Occipital lobe (tissue), 1 donor: ENCODE measurements at regions not wholly inside any gene's neighbourhood (a gene's known extent, or its start where the extent isn't known, plus 50 kb on each side); places are given as distances from the start of the nearest gene placed in this dataset.

Experiments used
- DNase-seq: peaks from one replicate; lab custom pipeline; 2025; lab: John Stamatoyannopoulos, UW

DNA sequence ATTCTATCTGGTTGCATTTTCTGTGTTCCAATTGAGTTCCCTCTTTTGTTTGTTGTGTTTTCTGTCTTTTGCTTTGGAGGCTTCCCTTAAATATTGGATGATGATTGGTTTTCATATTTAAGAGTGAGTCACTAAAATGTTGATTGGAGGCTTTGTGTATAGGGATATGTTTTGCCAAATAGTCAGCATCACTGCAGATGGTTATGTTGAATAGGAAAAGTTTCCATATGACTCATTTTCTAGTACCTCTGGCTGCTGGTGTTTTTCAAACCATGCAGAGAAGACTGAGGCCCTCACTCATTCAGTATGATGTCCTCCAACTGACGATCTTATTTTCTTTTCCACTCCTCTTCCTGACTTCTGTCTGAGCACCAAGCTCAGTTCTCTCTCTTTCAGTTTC is 1290.0 kb downstream of the EFNA5 start:
- DNase-seq = no peak

- DNase-seq = no peak
These were observed 1294.2 kb downstream of the EFNA5 start for GRCh38 chr5:106376522-106376921.

GRCh38 chr5:106374956-106375355 is 1295.8 kb downstream of the EFNA5 start:
- DNase-seq = no peak

- no peak for DNase-seq
These were observed 1302.7 kb downstream of the EFNA5 start for GRCh38 chr5:106368021-106368420.

GRCh38 chr5:106367281-106367680 is 1303.5 kb downstream of the EFNA5 start:
- DNase-seq = no peak

DNA sequence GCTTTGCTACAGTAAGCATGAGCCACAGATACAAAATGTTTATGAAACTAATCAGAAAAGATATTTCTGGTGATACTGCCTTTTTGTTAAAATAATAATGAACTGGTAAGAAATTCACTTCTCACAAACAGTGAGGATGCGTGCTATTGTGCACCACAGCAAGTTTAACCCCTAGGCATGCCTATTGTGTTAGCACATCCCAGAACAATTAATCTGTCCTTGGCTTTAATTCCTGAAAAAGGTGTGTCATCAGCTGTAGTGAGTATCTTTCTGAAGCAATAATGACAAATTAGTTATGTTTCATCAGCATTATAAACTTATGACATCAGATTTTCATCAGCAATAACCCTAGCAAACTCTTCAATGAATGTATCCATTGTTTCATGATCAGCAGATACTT is 1307.2 kb downstream of the EFNA5 start:
- no peak for DNase-seq

DNA sequence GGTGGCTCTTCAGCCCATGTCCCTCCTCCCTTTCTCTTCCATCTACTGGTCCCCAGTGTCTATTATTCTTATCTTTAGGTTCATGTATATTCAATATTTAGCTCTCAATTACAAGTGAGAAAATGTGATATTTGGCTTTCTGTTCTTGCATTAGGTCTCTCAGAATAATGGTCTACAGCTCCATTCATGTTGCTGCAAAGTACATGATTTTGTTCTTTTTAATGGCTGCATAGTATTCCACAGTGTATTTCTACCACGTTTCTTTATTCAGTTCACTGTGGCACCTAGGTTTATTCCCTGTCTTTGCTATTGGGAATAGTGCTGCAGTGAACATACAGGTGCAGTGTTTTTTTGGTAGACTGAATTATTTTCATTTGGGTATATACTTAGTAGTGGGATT is 1308.8 kb downstream of the EFNA5 start:
- DNase-seq = no peak

DNA sequence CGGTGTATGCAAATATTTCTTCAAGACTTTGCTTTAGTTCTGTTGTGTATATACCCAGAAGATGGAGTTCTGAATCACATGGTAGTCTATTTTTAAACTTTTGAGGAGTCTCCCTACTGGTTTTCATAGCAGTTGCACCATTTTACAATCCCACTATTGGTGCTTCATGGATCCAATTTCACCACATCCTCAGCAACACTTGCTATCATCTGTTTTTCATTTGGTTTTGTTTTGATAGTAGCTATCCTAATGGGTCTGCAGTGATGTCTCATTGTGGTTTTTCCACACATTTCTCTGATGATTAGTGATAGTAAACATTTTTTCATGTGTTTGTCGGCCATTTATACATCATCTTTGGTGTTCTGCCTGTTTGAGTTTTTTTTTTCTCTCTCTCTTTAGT is 1339.3 kb downstream of the EFNA5 start:
- no peak for DNase-seq

- no peak for DNase-seq
These were observed 1346.4 kb downstream of the EFNA5 start for GRCh38 chr5:106324356-106324755.

GRCh38 chr5:106321242-106321641 is 1349.5 kb downstream of the EFNA5 start:
- no peak for DNase-seq

DNA sequence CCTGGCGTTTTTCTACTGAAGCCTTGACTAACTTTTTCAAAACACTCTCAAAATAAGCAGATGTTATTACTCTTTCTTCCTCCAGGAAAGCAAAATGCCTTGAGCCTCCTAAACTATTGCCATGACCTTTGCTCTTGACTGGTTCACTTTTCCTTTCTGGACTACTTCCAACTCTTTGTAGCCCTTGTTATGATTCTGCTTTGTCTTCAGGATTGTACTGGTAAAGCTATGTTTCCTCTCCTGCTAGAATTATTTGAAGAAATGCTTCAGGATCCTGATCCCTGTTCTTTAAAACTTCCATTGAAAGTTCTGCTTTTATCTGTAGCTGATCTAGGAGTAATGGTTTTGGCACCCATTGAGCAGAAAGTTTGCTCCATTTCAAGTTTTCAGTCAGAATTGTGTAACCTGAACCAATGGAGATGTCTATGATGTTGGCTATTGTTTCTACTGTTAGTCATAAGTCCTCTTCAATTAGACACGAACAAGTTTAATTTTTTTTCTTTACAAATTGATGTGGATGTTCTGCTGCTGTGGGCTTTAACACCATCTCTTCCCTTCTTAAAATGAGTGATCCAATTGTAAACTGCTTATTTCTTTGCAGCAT is 1356.4 kb downstream of the EFNA5 start:
- no peak for DNase-seq

- no peak for DNase-seq
These were observed 1358.4 kb downstream of the EFNA5 start for GRCh38 chr5:106312360-106312759.

DNA sequence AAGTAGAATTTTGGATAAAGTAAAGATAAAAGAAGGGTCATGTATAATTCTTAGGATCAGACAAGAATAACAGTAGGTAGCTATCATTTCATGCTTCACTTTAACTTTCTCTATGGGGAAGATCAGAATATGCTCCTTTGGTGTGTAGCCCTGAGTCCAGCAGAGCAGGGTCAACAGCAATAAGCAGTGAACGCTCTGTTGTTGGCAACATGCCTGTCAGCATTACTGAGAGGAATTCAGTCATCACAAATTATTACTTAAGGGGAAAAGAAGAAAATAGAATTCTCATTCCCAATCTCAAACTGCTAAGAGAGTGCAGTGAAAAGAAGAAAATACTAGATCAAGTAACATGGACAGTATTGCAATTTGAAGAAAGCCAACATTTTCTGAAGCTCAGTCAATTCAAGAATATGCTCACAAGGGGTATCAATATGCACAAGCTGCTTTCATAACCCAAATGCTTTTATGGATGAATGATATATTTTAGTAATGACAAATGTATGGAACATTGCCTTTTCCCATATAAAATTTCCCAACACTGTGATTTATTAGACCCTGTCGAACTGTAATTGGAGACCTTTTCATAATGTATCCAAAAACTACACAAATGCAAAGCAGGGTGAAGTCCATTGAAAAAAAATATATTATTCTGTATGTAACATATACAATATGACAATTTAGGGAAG is 1359.4 kb downstream of the EFNA5 start:
- DNase-seq = no peak

GRCh38 chr5:106307265-106307664 is 1363.5 kb downstream of the EFNA5 start:
- no peak for DNase-seq

DNA sequence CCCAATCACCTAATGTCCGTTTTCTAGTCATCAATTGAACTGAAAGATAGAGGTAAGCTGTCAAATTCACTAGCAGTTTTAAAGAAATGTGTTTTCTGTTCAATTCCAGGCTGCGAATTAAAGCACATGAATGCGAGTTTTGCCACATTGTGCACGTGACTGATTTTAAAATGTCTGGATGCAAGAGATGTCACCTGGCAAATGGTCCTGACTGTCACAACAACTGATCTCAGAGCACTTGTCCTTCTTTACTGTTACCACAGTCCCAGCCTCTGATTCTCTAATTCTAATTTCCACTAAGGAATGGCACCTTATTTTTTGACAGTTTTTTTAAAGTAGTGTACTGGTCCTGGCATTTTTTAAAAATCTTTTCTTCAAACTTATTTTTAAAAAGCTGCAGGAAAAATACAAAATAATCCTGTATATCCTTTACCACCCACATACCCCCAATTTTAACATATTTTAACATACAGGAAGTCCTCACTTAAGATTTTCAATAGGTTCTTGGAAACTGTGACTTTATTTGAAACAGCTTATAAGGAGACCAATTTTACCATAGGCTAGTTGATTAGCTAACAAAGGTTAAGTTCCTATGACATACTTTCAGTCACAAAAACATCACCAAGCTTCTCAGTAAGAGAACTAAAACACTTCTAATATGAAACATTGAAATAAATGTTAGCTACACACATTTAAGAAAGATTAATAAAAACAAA is 1364.3 kb downstream of the EFNA5 start:
- no peak for DNase-seq

DNA sequence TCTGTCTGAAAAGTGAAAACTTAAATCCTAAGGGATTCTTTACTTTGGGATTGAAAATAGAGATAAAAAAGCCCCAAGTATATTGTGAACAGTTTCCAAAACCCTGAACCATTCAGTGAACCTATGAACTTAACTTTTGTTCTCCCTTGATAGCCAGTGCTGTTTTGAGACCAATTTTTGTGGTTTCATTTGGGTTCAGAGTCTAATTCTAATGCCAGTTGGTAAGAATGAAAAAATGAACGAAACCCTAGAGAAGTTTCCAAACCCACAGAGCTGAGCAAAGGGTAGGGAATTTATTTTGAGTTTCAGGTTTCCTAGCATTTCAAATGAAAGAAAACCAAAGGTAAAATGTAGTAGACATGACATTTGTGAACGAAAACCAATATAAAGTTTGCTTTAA is 1366.8 kb downstream of the EFNA5 start:
- no peak for DNase-seq

- DNase-seq = no peak
These were observed 1378.1 kb downstream of the EFNA5 start for GRCh38 chr5:106292654-106293053.

GRCh38 chr5:106290841-106291240 is 1379.9 kb downstream of the EFNA5 start:
- no peak for DNase-seq

- DNase-seq = no peak
These were observed 1381.8 kb downstream of the EFNA5 start for GRCh38 chr5:106288979-106289378.

- no peak for DNase-seq
These were observed 1393.1 kb downstream of the EFNA5 start for GRCh38 chr5:106277540-106278096.

DNA sequence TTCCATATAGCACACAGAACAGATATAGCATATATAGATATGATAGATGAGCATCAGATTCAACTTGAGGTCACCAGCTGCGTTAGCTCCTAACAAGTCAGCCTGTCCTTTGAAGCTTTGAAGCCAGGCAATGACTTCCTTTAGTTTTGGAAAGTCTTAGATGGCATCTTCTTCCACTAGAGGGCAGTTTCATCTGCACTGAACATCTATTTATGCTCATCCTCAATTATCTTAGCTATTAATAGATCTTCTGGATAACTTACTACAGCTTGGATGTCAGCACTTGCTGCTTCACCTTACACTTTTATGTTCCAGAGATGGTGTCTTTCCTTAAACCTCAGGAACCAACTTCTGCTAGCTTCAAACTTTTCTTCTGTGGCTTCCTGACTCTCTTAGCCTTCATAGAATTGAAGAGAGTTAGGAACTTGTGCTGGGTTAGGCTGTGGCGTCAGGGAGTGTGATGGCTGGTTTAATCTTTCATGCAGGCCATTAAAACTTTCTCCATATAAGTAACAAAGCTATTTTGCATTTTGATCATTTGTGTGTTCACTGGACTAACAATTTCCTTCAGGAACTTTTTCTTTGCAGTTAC is 1401.4 kb downstream of the EFNA5 start:
- no peak for DNase-seq

GRCh38 chr5:106267256-106267655 is 1403.5 kb downstream of the EFNA5 start:
- DNase-seq = no peak
